ENCODE measurements at regions not wholly inside any gene's neighbourhood (a gene's known extent, or its start where the extent isn't known, plus 50 kb on each side); places are given as distances from the start of the nearest gene placed in this dataset.

DNA sequence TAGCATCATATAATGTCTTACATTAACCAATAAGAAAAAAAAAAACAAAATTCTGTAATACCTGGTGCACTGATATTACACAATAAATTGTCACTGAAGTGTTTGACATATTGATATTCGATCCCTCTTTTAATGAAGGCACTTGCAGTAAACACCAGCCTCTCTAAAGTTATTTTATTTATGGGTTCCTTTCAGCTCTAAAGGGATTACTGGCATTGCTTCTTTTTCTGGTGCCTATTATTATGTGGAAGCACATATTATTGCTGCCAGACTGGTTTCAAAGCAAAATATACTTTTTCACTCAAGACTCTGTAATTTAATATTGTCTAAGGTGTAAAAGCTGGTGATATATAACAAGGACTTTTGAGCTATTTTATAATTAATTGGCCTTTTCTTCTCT is 1090.5 kb downstream of the TRHDE start:
- TF ChIP-seq, protein P1, sequence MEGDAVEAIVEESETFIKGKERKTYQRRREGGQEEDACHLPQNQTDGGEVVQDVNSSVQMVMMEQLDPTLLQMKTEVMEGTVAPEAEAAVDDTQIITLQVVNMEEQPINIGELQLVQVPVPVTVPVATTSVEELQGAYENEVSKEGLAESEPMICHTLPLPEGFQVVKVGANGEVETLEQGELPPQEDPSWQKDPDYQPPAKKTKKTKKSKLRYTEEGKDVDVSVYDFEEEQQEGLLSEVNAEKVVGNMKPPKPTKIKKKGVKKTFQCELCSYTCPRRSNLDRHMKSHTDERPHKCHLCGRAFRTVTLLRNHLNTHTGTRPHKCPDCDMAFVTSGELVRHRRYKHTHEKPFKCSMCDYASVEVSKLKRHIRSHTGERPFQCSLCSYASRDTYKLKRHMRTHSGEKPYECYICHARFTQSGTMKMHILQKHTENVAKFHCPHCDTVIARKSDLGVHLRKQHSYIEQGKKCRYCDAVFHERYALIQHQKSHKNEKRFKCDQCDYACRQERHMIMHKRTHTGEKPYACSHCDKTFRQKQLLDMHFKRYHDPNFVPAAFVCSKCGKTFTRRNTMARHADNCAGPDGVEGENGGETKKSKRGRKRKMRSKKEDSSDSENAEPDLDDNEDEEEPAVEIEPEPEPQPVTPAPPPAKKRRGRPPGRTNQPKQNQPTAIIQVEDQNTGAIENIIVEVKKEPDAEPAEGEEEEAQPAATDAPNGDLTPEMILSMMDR (IDR thresholded peaks at IDR 0.05; ENCODE audit: low read length), result no peak
- TF ChIP-seq EZH2 (optimal IDR thresholded peaks at IDR 0.05; ENCODE audit: low read depth, low read length), result no peak

Measured in MM.1S (cell line).